ENCODE measurements at regions not wholly inside any gene's neighbourhood (a gene's known extent, or its start where the extent isn't known, plus 50 kb on each side); places are given as distances from the start of the nearest gene placed in this dataset.

GRCh38 chr20:11457488-11457887 lies 460.2 kb upstream of the BTBD3 start:
- TF ChIP-seq RELB (IDR thresholded peaks at IDR 0.05; ENCODE audit: low read depth), result peak; percentile 46; the same call in 1 of the 2 replicates
- peak; percentile 7 for TF ChIP-seq ZNF217 (IDR thresholded peaks at IDR 0.05)
- no peak for TF ChIP-seq ZBTB4 (CRISPR knock-in tag; IDR thresholded peaks at IDR 0.05)
- peak; percentile 69; the same call in 1 of the 2 replicates for TF ChIP-seq MTA2 (IDR thresholded peaks at IDR 0.05; ENCODE audit: low read depth)
- peak; percentile 53 for TF ChIP-seq RUNX3 (IDR thresholded peaks at IDR 0.05; ENCODE audit: low read length)
- peak; percentile 69 for TF ChIP-seq MLLT1 (IDR thresholded peaks at IDR 0.05)
- TF ChIP-seq NR2F1 (conservative IDR thresholded peaks at IDR 0.05), result 0 out of 2 replicates have a peak, but pooled peaks have one; percentile 40
- TF ChIP-seq NR2C2 (IDR thresholded peaks at IDR 0.05; ENCODE audit: borderline replicate concordance, control insufficient read depth, insufficient read length, low read depth), result no peak
- peak; percentile 55 to 61; a peak in 3 of 4 replicates for TF ChIP-seq IKZF2 (IDR thresholded peaks at IDR 0.05)
- TF ChIP-seq IKZF1 (conservative IDR thresholded peaks at IDR 0.05), result peak; percentile 65
- no peaks in the 10 kb centered on the region for H3K36me3 ChIP-seq (ENCODE audit: control insufficient read depth in 2 of 2, insufficient read depth in 2 of 2, low read length in 1 of 2)
- under 1% methylated on average over 5 of the region's 5 CpGs for WGBS (ENCODE audit: insufficient coverage, insufficient replicate concordance, low lambda C conversion rate, missing lambda C conversion rate)
- ATAC-seq (peak; percentile 18), FAIRE-seq (no peak), DNase-seq (ENCODE audit: low read depth, low spot score) (no peak)
- ChIA-PET CTCF (interaction anchor here (4.0 kb wide), 1 partner anchor 25 kb away, joined by 13 read pairs; no protein-coding TSS in a partner anchor), RAD21 (ENCODE audit: unreplicated experiment) (interaction anchor here (0.8 to 4.0 kb wide), 9 partner anchors 12 to 1027 kb away, joined by 3 to 29 read pairs (median 3); no protein-coding TSS in a partner anchor), POLR2A (interaction anchor here (1.0 kb wide), 1 partner anchor 24 kb away, joined by 4 read pairs; no protein-coding TSS in a partner anchor), SMC1A (ENCODE audit: uncharacterized antibody, unreplicated experiment) (interaction anchor here (0.6 to 6.9 kb wide), 9 partner anchors 10 to 238 kb away, joined by 3 to 48 read pairs (median 3); no protein-coding TSS in a partner anchor)
- H3K79me2 ChIP-seq (ENCODE audit: control insufficient read depth, insufficient read depth, low read length), result no peaks in the 10 kb centered on the region
- H3K27ac ChIP-seq (ENCODE audit: control insufficient read depth, insufficient read depth), result no peak overlapping the region
- no peak overlapping the region for H3K4me3 ChIP-seq
- H2AFZ ChIP-seq (ENCODE audit: control insufficient read depth, low read depth, low read length), result no peak overlapping the region
- intact Hi-C loops (cut with micrococcal nuclease; ENCODE audit: unreplicated experiment), result loop anchor here (2.0 to 10.0 kb wide), 2 partner anchors 787 to 1023 kb away; partner anchors contain the start of genes MKKS and SLX4IP
- H3K9me3 ChIP-seq (replicated peaks; ENCODE audit: control insufficient read depth, insufficient read depth, low read length), result no peaks in the 10 kb centered on the region
- H3K4me2 ChIP-seq (ENCODE audit: control insufficient read depth, insufficient read depth), result no peak overlapping the region
- BruUV-seq (replicated peaks), result no TSS peak
- no peak overlapping the region for H3K9ac ChIP-seq (ENCODE audit: control insufficient read depth, insufficient read depth, low read length)
- H4K20me1 ChIP-seq (ENCODE audit: control insufficient read depth, insufficient read depth), result no peaks in the 10 kb centered on the region
- no peaks in the 10 kb centered on the region for H3K4me1 ChIP-seq (ENCODE audit: control insufficient read depth, insufficient read depth, low read length)
- H3K27me3 ChIP-seq (replicated peaks in 1 of 2; ENCODE audit: control insufficient read depth in 2 of 2, insufficient read depth in 2 of 2, low read length in 1 of 2), result no peaks in the 10 kb centered on the region
- in situ Hi-C loops (cut with MboI), result no loop called here

Data from GM12878 (cell line).